GM12874 (cell line): ENCODE measurements at regions not wholly inside any gene's neighbourhood (a gene's known extent, or its start where the extent isn't known, plus 50 kb on each side); places are given as distances from the start of the nearest gene placed in this dataset.

ENCODE experiments used
- TF ChIP-seq, protein P1 (sequence below): IDR thresholded peaks from 2 replicates; pipeline ENCODE4 v1.5.1; 2011; ENCODE audit warnings: low read depth, mild to moderate bottlenecking, control low read depth, low read length, moderate library complexity; ENCODE audit not compliant: insufficient read depth

DNA sequence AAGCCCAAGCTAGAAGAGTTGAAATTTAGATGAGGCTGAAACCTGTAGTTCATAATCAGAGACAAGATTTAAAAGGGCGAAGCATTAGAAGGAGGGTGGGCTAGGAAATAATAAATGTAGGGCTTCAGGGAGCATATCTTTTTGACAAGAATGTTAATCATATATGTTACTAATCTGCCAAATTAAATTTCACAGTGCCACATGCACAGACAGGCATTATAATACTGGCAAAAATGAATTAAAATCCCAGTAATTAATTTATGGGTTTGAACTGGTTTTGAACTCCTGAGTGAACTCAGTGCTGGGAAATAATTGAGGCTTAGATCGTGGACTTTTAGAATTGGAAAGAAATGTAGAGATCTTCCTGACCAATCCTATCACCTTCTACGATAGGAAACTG lies 383.5 kb upstream of the IL12A start:
- TF ChIP-seq, protein P1, sequence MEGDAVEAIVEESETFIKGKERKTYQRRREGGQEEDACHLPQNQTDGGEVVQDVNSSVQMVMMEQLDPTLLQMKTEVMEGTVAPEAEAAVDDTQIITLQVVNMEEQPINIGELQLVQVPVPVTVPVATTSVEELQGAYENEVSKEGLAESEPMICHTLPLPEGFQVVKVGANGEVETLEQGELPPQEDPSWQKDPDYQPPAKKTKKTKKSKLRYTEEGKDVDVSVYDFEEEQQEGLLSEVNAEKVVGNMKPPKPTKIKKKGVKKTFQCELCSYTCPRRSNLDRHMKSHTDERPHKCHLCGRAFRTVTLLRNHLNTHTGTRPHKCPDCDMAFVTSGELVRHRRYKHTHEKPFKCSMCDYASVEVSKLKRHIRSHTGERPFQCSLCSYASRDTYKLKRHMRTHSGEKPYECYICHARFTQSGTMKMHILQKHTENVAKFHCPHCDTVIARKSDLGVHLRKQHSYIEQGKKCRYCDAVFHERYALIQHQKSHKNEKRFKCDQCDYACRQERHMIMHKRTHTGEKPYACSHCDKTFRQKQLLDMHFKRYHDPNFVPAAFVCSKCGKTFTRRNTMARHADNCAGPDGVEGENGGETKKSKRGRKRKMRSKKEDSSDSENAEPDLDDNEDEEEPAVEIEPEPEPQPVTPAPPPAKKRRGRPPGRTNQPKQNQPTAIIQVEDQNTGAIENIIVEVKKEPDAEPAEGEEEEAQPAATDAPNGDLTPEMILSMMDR: no peak

DNA sequence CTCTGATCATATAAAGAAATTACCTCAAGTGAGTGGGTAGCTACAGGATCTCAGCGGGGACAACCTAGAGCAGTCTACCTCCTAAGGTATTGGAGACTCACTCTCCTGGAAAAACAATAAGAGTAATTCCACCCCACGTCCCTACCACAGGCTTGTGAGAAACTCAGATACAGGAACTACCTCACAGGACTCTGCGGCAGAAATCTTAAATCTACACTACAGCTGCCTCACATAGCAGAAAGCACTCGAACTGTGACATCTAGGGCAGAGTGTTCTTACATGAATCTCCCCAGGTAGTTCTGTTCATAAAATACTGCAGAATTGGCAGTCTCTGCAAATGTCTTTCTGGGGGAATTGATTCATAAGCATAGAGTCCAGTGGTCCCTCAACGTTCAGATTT lies 382.9 kb upstream of the IL12A start:
- TF ChIP-seq, protein P1: no peak

DNA sequence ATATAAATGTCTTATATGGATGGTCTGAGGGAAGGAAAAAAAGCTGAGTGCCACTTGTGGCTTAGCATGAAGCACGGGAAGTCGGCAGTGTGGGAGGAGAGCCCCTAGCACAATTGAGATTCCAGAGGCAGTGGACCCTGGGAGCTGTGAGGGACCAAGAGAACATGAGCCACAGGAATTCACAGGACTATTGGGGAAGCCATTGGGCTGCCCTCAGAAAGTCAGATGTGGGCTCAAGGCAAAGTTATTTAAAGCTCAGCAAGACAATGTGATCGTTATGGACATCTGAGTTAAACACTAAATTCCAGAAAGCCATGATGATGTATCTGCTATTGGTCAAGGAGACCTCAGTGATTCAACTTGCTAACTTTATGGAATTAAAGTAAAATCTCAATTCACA lies 380.8 kb upstream of the IL12A start:
- TF ChIP-seq, protein P1: no peak

DNA sequence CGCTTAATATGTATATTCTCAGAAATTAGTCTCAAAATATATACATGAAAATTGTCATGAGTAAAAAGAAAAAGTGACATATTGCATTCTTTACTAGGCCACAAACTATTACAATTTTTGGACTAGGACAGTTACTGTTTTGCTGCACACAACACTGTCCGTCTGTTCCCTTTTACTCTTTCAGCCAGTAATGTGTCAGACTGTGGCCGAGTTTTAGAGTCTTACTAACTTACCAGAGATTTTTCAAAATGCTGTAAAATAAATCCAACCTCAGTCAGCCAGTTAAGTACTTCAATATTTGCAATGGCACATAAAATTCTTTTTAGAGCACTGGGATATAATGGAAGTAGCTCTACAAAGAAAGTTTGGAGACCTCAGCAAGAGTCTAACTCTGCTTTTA lies 380.3 kb upstream of the IL12A start:
- TF ChIP-seq, protein P1: no peak

DNA sequence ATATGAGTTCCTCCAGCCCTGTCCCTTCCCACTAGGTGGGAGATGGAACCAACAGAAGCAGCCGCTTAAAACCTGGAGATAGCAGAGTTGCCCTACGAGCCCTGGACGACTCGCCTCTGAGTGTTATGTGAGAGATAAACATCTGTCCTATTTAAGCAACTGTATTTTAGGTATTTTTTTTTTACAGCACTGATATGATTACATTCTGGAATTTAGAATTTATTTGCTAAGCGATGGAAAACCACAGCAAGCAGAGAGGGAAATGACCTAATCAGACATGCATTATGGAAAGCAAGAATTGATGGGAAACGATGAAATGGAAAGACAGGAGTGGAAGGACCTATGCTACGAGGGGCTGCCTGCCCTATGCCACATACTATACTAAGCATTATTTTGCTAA lies 379.0 kb upstream of the IL12A start:
- TF ChIP-seq, protein P1: no peak

DNA sequence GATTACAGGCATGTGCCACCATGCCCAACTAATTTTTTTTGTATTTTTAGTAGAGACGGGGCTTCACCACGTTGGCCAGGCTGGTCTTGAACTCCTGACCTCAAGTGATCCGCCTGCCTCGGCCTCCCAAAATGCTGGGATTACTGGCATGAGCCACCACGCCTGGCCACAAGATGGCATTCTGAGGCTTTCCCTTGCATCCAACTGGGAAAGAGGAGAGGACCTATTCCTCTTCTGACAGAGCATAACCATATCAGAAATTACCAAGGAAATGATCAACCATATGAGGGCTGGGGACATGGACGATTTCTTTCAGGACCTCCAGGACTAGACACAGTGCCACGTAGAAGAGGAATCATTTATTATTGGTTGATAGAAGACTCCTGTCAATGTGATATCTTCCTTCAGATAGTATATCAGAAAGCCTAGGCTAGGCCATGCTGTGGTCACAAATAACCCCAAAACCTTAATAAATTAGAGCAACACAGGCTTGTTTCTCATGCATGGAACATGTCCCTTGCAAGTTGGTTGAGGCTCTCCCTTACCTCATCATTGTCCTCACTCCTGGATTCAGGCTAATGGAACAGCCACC lies 372.3 kb upstream of the IL12A start:
- TF ChIP-seq, protein P1: 0 out of 2 replicates have a peak, but pooled peaks have one; percentile 4

DNA sequence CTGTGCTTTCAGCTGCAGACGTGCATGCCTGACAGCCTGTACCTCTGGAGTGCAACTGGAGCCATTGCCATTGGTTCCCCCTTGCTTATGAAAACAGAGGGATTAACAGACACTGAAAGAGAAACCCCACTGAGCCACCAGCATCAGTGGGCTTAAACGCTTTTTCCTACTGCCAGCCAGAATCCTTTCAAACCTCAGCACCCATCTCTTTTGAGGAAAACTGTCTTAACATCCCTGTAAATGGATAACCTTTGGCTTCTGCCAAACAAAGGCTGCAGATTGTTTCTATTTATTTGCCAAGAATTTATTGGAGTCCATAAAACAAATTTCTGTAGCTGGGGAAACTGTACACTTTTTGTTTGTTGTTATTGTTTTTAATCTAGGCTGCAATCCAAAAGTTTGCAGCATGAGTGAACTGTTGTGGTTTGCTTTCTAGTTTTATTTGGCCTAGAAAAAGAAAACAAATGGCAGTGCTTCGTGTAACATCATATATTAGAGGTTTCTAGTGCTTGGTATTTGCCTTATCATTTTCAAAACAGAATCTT lies 369.2 kb upstream of the IL12A start:
- TF ChIP-seq, protein P1: no peak

DNA sequence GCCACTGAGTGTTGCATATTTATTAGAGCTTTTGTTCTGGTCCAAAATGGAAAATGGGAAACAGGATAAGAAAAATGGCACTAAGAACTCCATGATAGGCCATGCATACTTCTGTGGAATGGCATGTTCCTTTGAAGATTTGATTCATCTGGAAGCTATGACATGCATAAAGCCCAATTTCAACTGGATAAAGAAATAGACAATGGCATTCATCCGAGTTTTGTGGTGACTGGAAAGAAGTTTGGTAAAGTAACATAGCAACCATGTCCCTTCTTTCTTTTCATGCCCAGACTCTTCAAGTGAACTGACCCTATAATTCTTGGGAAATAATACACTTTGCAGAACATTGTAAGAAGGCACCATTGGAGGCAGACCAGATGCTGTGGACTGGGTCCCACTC lies 368.4 kb upstream of the IL12A start:
- TF ChIP-seq, protein P1: no peak
